ENCODE measurements at regions not wholly inside any gene's neighbourhood (a gene's known extent, or its start where the extent isn't known, plus 50 kb on each side); places are given as distances from the start of the nearest gene placed in this dataset.

DNA sequence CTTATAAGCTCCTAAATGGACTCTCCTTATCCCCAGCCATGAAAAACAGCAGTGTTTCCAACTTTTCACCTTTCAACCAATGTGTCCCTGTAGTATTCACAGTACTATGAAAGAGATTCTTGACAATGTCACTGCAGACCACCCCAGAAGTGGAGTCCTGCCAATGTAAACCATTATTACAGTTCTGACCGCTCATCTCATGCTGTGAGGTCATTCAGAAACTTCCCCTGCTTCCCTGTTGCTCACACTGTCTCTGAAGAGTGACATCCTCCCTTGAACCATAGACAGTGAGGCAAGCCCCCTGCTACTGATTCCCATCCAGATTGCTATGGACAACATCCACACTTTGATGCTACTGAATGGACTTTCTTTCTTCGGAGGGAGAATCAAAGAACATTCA, 1523.7 kb upstream of the ACVR2A start:
- no peak for DNase-seq (ENCODE audit: low read depth in 2 of 2)

- peak in 1 of 2 donors; percentile 1 for DNase-seq (ENCODE audit: low read depth in 2 of 2)
These were observed 1526.9 kb upstream of the ACVR2A start for GRCh38 chr2:146317959-146318358.

DNA sequence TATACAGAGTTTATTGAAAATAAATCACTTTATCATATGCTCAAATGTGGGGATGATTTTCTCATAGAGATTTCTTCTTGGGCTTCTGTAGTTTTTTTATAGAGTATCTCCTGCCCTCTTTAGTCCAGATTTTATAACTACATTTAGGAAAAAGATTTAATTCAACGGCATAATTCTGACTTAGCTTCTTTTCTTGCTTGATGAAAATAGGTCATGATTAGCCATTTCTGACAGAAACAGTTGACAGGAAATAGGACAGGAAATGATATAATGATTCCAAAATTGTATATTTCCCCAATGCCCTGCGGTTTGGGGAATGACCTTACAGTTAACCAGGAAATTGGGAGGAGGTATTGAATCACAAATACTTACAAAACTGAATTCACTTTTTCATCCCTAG, 1531.9 kb upstream of the ACVR2A start:
- DNase-seq (ENCODE audit: low read depth in 2 of 2), result peak; percentile 0 to 59

- DNase-seq (ENCODE audit: low read depth in 2 of 2), result no peak
These were observed 1539.7 kb upstream of the ACVR2A start for GRCh38 chr2:146305164-146305563.

- DNase-seq (ENCODE audit: low read depth in 2 of 2), result no peak
These were observed 1543.5 kb upstream of the ACVR2A start for GRCh38 chr2:146301287-146301686.

DNA sequence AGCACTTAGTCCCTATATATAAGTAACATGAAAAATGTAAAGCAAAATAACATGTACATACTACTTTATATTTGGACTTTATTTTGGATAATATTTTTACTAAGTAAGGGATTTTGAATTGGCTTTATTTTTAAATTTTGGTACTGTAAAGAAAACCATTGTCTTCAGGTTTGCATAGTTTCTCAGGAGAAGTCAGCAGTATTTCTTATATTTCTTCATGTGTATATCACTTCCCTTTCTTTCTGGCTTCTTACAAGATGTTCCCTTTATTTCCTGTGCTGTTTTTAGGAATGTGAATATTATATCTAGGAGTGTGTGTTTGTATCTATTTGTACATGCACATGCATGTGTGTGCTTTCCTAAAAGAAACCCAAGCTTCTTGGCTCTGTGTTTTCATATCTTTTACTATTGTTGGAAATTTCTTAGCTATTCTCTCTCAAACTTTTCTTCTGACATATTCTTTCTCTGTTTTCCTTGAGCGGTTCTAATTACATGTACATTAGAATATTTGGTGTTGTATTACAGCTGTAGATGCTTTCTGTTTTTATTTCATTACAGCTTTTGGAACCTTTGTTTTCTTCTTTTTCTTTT, 1549.7 kb upstream of the ACVR2A start:
- no peak for DNase-seq (ENCODE audit: low read depth in 2 of 2)

DNA sequence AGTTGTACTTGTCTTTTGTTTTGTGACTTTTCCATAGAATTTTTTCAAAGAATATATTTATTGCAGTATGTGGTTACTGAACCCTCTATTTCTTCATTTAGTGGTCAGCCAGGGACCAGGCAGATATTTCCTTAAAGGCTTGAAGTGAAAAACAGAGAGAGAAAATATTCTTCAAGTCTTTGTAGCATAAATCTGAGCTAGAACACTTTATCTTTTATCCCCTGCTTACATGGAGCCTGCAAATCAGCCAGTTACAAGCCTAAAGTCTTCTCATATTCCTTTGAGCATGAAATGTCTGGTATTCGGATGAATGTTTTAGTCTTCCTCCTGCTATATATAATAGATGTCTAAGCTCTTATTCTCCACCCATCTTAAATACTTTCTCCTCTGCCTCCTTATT, 1557.5 kb upstream of the ACVR2A start:
- DNase-seq (ENCODE audit: low read depth in 2 of 2), result no peak

DNA sequence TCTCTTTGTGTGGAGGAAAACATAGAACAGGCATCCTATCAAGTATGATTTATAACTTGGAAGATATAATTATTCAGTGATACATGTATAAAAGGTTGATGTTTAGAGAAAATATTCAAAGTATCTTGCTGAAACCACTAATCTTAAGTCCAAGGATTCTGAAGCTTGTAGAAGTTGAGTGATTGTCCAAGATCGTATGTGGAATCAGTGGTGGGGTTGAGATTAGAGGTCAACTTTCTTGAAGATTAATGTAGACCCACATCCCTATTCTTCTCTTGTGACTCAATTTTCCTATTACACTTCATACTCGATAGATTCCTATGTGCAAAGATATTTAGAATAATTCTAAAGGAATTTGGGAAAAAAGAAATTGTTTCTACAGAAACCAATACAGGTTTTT, 1565.9 kb upstream of the ACVR2A start:
- DNase-seq (ENCODE audit: low read depth in 2 of 2), result no peak

DNA sequence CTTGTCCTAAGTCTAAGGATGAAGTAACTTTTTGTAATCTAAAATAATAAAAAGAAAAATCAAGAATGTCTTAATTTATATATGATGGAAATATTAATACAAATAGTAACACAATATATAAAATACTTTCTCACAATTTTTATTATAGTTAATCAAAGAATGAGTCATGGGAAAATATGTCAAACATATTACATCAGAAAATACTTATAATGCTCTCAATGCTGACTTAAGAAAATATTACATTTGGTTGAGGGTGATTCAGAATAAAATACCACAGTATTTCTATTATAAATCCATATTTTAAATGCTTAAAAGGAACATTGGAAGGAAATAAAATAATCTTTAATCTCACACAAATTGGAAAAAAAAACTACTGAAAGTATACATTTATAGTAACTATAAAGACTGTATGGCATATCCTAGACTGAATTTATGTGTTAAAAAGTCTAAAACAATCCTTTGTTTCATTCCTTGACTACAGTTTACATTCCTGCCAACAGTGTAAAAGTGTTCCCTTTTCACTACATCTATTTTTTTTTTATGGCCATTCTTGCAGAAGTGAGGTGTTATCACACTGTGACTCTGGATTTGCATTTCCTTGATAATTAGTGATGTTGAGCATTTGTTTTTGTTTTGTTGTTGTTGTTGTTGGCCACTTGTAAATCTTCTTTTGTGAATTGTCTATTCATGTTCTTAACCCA, 1573.5 kb upstream of the ACVR2A start:
- DNase-seq (ENCODE audit: low read depth in 2 of 2), result no peak

DNA sequence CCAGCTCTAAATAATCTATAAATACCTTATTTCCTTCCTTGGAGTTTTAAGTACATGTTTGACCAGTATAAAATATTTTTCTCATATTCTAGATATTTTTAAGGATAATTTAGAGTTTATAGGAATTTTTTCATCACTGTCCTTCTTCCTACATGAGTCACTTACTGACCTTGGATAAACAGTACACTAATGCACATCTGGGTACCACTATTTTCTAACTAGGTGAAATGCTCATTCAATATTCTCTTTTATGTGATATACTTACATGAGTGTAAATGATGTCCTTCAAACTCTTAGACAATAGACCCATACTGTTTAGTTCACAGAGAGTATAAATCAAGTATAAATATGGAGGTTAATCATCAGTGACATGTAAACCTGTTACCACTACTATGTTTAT, 1574.2 kb upstream of the ACVR2A start:
- DNase-seq (ENCODE audit: low read depth in 2 of 2), result no peak

DNA sequence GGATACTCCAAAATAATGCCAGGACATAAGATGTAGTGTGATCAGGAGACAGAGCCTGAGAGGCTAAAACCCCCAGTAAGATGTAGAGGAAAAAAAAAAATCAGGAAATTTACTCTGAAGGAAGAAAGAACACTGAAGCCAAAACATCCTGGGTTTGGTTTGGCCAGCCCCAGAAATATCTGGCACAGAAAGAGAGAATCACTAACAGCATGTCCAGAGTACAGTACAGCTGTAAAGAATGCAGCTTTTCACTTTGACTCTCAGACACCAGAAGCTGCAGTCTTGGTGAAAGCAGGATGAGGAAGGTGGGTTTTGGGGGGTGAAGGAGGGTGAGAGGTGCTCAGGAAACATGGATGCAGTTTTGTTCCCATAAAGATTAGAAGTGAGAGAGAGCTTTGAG, 1577.7 kb upstream of the ACVR2A start:
- no peak for DNase-seq (ENCODE audit: low read depth in 2 of 2)

DNA sequence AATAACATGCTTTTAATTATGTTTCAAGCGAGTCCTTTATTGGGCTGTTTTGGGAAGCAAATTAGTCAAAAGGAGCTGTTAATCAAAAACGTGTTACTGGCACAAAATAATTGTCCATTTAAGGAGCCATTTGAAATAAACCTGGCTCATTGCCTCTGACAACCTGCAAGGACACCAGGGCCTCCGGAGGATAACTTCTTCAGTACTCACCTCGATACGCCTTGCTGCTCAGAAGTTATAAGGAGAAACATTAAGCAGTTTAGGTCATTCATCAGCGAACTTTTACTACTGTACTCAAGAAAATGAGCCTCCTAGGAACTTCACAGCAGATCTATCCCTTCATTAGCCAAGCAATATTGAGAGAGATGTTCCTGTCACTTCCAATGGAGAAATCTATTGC, 1579.2 kb upstream of the ACVR2A start:
- DNase-seq (ENCODE audit: low read depth in 2 of 2), result no peak

DNA sequence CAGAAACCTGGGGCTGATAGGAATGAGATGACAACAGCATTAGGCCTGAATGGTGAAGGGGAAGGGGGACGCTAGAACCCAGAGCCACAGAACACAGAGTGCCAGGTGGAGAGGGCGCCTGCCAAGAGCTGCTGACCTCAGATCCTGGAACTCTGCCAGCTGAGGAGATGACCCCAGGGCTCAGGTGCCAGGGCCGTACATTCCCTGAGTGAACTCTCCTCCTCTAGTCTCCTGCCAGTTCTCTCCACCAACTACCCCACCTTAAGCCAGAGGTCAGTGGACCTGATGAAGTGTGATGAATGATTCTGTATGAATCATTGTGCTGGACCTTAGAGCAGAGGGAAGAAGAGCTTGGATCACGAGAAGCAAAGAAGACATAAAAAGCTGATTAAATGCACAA, 1582.2 kb upstream of the ACVR2A start:
- DNase-seq (ENCODE audit: low read depth in 2 of 2), result no peak

DNA sequence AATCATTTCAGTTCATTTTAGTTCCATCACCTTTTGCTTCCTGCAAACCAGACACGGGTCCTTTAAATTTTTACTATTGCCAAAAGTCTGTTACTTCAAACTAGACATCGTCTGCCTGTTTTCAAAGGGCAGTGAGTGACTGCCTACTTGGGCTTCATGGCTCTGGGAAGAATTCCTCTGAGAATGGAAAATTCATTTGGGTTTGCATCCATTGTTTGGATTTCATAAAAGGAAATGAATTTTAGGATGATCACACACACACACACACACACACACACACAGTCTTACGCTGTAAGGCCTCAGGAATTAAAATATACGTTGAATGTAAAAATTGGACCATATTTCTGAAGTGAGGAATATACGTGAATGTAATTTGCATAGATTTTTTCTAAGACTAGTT, 1584.3 kb upstream of the ACVR2A start:
- DNase-seq (ENCODE audit: low read depth in 2 of 2), result no peak

DNA sequence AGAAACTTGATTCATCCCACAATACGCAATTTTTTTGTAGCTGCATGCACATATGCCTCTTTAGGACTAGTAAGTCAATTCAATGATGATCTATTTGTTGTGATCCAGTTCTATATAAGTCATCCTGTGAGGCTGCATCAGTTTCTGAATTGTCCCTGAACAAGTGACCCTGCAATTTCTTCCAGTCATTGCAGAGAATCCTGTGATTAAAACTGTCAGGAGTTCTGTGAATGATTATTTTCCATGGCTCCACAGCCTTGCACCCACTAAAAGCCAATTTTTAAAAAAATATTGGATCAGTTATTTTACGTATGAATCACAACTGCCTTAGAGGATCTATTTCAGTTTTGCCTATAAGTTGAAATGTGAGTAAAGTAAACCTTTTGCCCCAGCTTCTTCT, 1585.0 kb upstream of the ACVR2A start:
- no peak for DNase-seq (ENCODE audit: low read depth in 2 of 2)

DNA sequence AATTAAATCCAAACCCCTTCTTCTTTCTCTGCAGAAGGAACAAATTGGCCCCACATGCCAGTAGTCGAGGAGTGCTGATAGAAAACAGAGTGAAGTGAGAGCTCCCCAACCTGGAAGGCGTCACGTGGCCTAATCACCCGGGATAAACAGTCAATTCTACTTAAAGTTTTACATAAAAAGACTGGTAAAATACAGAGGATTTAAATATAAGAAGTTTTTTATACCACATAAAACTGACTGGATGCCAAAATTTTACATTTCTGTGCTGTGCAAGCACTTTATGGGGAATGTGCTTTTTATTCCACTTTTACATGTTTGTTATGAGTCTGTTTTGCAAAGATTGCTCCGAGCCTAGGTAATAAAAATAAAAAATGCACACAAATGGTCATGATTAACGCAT, 1586.8 kb upstream of the ACVR2A start:
- no peak for DNase-seq (ENCODE audit: low read depth in 2 of 2)

GRCh38 chr2:146252119-146252518, 1592.7 kb upstream of the ACVR2A start:
- DNase-seq (ENCODE audit: low read depth in 2 of 2), result no peak

DNA sequence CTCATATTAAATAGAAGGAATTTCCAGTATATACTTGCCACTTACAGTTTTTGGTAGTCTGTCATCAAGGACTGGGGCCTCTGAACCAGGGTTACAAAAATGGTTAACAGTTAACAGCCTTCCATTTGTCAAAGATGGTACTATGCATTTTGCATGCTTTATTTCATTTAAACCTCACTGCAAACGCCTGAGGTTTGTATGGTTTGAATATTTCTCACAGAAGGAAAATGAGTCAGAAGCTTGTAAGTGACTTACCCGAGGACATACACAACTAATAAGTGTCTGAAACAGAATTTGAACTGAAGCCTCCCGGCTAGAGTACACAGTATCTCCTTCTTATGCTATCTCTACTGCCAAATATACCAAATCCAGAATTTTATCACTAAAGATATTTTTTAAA, 1593.5 kb upstream of the ACVR2A start:
- DNase-seq (ENCODE audit: low read depth in 2 of 2), result no peak

GRCh38 chr2:146246736-146247523, 1597.9 kb upstream of the ACVR2A start:
- no peak for DNase-seq (ENCODE audit: low read depth in 2 of 2)

- DNase-seq (ENCODE audit: low read depth in 2 of 2), result no peak
These were observed 1598.7 kb upstream of the ACVR2A start for GRCh38 chr2:146246002-146246735.

GRCh38 chr2:146244830-146245229, 1600.0 kb upstream of the ACVR2A start:
- no peak for DNase-seq (ENCODE audit: low read depth in 2 of 2)

- no peak for DNase-seq (ENCODE audit: low read depth in 2 of 2)
These were observed 1600.7 kb upstream of the ACVR2A start for GRCh38 chr2:146244131-146244530.

Data from lung microvascular endothelial cell (primary cell).